Osteoblast (primary cell): ENCODE measurements at regions not wholly inside any gene's neighbourhood (a gene's known extent, or its start where the extent isn't known, plus 50 kb on each side); places are given as distances from the start of the nearest gene placed in this dataset.

Experiments used
- DNase-seq: peaks from one replicate; pipeline ENCODE4 v3.0.0; 2011; ENCODE audit warnings: low spot score, mixed read lengths; ENCODE audit not compliant: insufficient read length; ENCODE audit errors: missing footprints
- H2AFZ ChIP-seq: 2 replicates; pipeline ENCODE4 v1.6.0; 2011; ENCODE audit warnings: mild to moderate bottlenecking, low read length
- H3K27ac ChIP-seq: 2 replicates; pipeline ENCODE4 v1.5.1; 2011; ENCODE audit warnings: mild to moderate bottlenecking, low read depth, low read length, moderate library complexity
- H3K27me3 ChIP-seq: 2 replicates; pipeline ENCODE4 v1.6.0; 2012; ENCODE audit warnings: mild to moderate bottlenecking, control low read depth, inconsistent platforms, low read length, moderate library complexity; ENCODE audit not compliant: insufficient read depth
- H3K36me3 ChIP-seq: 2 replicates; pipeline ENCODE4 v1.5.1; 2011; ENCODE audit warnings: mild to moderate bottlenecking, low read length, control low read depth, moderate library complexity; ENCODE audit not compliant: insufficient read depth
- H3K4me1 ChIP-seq: 2 replicates; pipeline ENCODE4 v1.5.1; 2011; ENCODE audit warnings: mild to moderate bottlenecking, low read length, control low read depth, moderate library complexity; ENCODE audit not compliant: insufficient read depth
- H3K4me2 ChIP-seq: 2 replicates; pipeline ENCODE4 v1.6.0; 2011; ENCODE audit warnings: mild to moderate bottlenecking, low read length; ENCODE audit not compliant: insufficient read depth
- H3K4me3 ChIP-seq: fragments of 200-600 bp; sonication (generic); 3 replicates; pipeline ENCODE4 v1.5.1; 2012; ENCODE audit warnings: mild to moderate bottlenecking, low read length, inconsistent platforms; ENCODE audit not compliant: insufficient read depth
- H3K79me2 ChIP-seq: 2 replicates; pipeline ENCODE4 v1.6.0; 2012; ENCODE audit warnings: mild to moderate bottlenecking, low read length, control low read depth, inconsistent platforms; ENCODE audit not compliant: insufficient read depth
- H3K9me3 ChIP-seq: 2 replicates; pipeline ENCODE4 v1.5.1; 2011; ENCODE audit warnings: low read depth, low read length, control low read depth
- H4K20me1 ChIP-seq: 2 replicates; pipeline ENCODE4 v1.6.0; 2012; ENCODE audit warnings: mild to moderate bottlenecking, low read length, control low read depth; ENCODE audit not compliant: insufficient read depth
- CTCF ChIP-seq: IDR thresholded peaks from 2 replicates; pipeline ENCODE4 v1.5.1; 2011; ENCODE audit warnings: mild to moderate bottlenecking, low read depth, low read length, moderate library complexity; ENCODE audit errors: extremely low read depth

DNA sequence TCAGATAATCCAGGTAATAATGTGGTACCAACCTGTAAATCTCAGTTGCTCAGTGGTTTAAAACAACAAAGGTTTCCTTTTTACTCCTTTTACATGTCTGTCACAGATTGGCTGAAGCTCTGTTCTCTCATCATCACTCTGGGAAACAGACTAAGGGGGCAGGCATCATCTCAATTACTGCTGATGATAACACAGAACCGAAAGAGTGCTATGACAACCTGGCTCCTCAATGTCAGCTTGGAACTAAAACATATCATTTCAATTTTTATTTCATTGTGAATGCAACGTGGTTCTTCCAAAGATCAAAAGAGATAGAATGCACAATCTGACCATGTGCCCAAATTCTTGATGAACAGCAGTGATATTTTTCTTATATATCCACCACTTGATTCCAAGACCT is 1315.0 kb upstream of the CDH2 start:
- no peak overlapping the region for H3K4me2 ChIP-seq
- no peaks in the 10 kb centered on the region for H3K79me2 ChIP-seq
- TF ChIP-seq CTCF: no peak
- H3K4me3 ChIP-seq: no peak overlapping the region
- H3K4me1 ChIP-seq: no peaks in the 10 kb centered on the region
- no peak for DNase-seq
- no peaks in the 10 kb centered on the region for H3K9me3 ChIP-seq
- H4K20me1 ChIP-seq: no peaks in the 10 kb centered on the region
- H3K27ac ChIP-seq: no peak overlapping the region
- no peaks in the 10 kb centered on the region for H3K36me3 ChIP-seq
- H3K27me3 ChIP-seq: no peaks in the 10 kb centered on the region
- peak overlapping the region; percentile 5 for H2AFZ ChIP-seq

DNA sequence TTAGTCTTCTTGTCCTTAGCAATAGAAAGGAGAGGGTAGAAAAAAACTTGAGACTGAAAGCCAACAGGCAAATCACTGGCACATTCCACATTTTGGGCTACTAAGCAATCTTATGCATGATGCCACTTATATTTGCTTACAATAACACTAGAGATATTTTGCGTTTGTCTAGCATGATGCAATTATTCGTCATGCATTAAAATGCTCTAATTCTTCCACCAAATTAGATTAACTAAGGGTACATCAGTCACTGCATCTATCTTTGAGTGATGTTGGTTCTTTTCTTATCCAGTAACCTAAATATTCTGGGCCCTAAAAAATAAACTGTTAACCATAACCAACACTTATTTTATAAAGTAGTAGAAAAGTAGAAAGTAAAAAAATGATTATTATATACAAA is 1311.7 kb upstream of the CDH2 start:
- no peak for TF ChIP-seq CTCF
- H3K27ac ChIP-seq: no peak overlapping the region
- no peaks in the 10 kb centered on the region for H3K27me3 ChIP-seq
- no peaks in the 10 kb centered on the region for H3K9me3 ChIP-seq
- no peaks in the 10 kb centered on the region for H3K79me2 ChIP-seq
- no peaks in the 10 kb centered on the region for H3K4me1 ChIP-seq
- H4K20me1 ChIP-seq: no peaks in the 10 kb centered on the region
- no peak overlapping the region for H2AFZ ChIP-seq
- DNase-seq: no peak
- no peak overlapping the region for H3K4me2 ChIP-seq
- no peak overlapping the region for H3K4me3 ChIP-seq
- H3K36me3 ChIP-seq: no peaks in the 10 kb centered on the region

GRCh38 chr18:29465526-29465925 is 1288.6 kb upstream of the CDH2 start:
- Histone ChIP-seq H2AFZ (no peak overlapping the region), H3K4me3 (no peak overlapping the region), H3K79me2 (no peaks in the 10 kb centered on the region), H3K27ac (no peak overlapping the region), H3K27me3 (no peaks in the 10 kb centered on the region), H3K4me2 (no peak overlapping the region), H4K20me1 (no peaks in the 10 kb centered on the region), H3K36me3 (no peaks in the 10 kb centered on the region), H3K9me3 (no peaks in the 10 kb centered on the region), H3K4me1 (no peaks in the 10 kb centered on the region)
- DNase-seq: no peak
- TF ChIP-seq CTCF: no peak

- H3K4me2 ChIP-seq: no peak overlapping the region
- H3K36me3 ChIP-seq: no peaks in the 10 kb centered on the region
- H3K79me2 ChIP-seq: no peaks in the 10 kb centered on the region
- H3K4me3 ChIP-seq: no peak overlapping the region
- TF ChIP-seq CTCF: no peak
- no peaks in the 10 kb centered on the region for H4K20me1 ChIP-seq
- no peak overlapping the region for H2AFZ ChIP-seq
- H3K4me1 ChIP-seq: no peaks in the 10 kb centered on the region
- no peaks in the 10 kb centered on the region for H3K27me3 ChIP-seq
- H3K9me3 ChIP-seq: no peaks in the 10 kb centered on the region
- no peak overlapping the region for H3K27ac ChIP-seq
- no peak for DNase-seq
These were observed 1283.0 kb upstream of the CDH2 start for GRCh38 chr18:29459972-29460371.
